ENCODE measurements at regions not wholly inside any gene's neighbourhood (a gene's known extent, or its start where the extent isn't known, plus 50 kb on each side); places are given as distances from the start of the nearest gene placed in this dataset.

- TF ChIP-seq, protein P1, sequence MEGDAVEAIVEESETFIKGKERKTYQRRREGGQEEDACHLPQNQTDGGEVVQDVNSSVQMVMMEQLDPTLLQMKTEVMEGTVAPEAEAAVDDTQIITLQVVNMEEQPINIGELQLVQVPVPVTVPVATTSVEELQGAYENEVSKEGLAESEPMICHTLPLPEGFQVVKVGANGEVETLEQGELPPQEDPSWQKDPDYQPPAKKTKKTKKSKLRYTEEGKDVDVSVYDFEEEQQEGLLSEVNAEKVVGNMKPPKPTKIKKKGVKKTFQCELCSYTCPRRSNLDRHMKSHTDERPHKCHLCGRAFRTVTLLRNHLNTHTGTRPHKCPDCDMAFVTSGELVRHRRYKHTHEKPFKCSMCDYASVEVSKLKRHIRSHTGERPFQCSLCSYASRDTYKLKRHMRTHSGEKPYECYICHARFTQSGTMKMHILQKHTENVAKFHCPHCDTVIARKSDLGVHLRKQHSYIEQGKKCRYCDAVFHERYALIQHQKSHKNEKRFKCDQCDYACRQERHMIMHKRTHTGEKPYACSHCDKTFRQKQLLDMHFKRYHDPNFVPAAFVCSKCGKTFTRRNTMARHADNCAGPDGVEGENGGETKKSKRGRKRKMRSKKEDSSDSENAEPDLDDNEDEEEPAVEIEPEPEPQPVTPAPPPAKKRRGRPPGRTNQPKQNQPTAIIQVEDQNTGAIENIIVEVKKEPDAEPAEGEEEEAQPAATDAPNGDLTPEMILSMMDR (IDR thresholded peaks at IDR 0.05; ENCODE audit: low read length): no peak
- TF ChIP-seq EZH2 (IDR thresholded peaks at IDR 0.05; ENCODE audit: borderline replicate concordance, low read length): no peak
These were observed 179.7 kb upstream of the RASGEF1B start for GRCh38 chr4:81651243-81651899.

Measured in OCI-LY1 (cell line).